Neural progenitor cell (in vitro differentiated cells): ENCODE measurements at regions not wholly inside any gene's neighbourhood (a gene's known extent, or its start where the extent isn't known, plus 50 kb on each side); places are given as distances from the start of the nearest gene placed in this dataset.

ENCODE experiments used
- DNase-seq: peaks from one replicate; pipeline ENCODE4 v3.0.0-alpha.2; 2016; ENCODE audit warnings: low spot score
- H2AFZ ChIP-seq: fragments of 200-600 bp; sonication (generic); replicated peaks from 2 replicates; pipeline ENCODE4 v1.6.1; 2016; ENCODE audit warnings: antibody characterized with exemption
- H3F3A ChIP-seq: fragments of 200-600 bp; sonication (generic); 2 replicates; pipeline ENCODE4 v1.6.1; 2016; ENCODE audit warnings: antibody characterized with exemption, low read depth
- H3K27ac ChIP-seq: fragments of 200-600 bp; sonication (generic); 2 replicates; pipeline ENCODE4 v1.5.1; 2016; ENCODE audit warnings: mild to moderate bottlenecking
- H3K27me3 ChIP-seq: fragments of 200-600 bp; sonication (generic); 2 replicates; pipeline ENCODE4 v1.6.1; 2016; ENCODE audit warnings: mild to moderate bottlenecking, moderate library complexity
- H3K36me3 ChIP-seq: fragments of 200-600 bp; sonication (generic); 2 replicates; pipeline ENCODE4 v1.5.1; 2016
- H3K4me1 ChIP-seq: fragments of 200-600 bp; sonication (generic); 2 replicates; pipeline ENCODE4 v1.6.1; 2016; ENCODE audit warnings: mixed run types
- H3K4me2 ChIP-seq: fragments of 200-600 bp; sonication (generic); 2 replicates; pipeline ENCODE4 v1.6.1; 2016
- H3K4me3 ChIP-seq: fragments of 200-600 bp; sonication (generic); 2 replicates; pipeline ENCODE4 v1.5.1; 2016
- H3K79me2 ChIP-seq: fragments of 200-600 bp; sonication (generic); 2 replicates; pipeline ENCODE4 v1.6.1; 2016; ENCODE audit warnings: low read depth
- H3K9ac ChIP-seq: fragments of 200-600 bp; sonication (generic); 2 replicates; pipeline ENCODE4 v1.6.1; 2016
- H3K9me3 ChIP-seq: fragments of 200-600 bp; sonication (generic); 2 replicates; pipeline ENCODE4 v1.5.1; 2016; ENCODE audit warnings: low read depth
- H4K20me1 ChIP-seq: fragments of 200-600 bp; sonication (generic); 2 replicates; pipeline ENCODE4 v1.6.1; 2016; ENCODE audit warnings: low read depth
- H3K27ac Mint-ChIP-seq: 3 replicates; pipeline ENCODE4 v1.8.0; 2021; ENCODE audit warnings: mixed read lengths
- H3K27me3 Mint-ChIP-seq: 2 replicates; pipeline ENCODE4 v1.8.0; 2022; ENCODE audit warnings: low read depth, mild to moderate bottlenecking, inconsistent platforms, moderate library complexity, mixed read lengths; ENCODE audit not compliant: insufficient read depth
- H3K36me3 Mint-ChIP-seq: 3 replicates; pipeline ENCODE4 v1.8.0; 2021; ENCODE audit warnings: mixed read lengths
- H3K4me1 Mint-ChIP-seq: 3 replicates; pipeline ENCODE4 v1.8.0; 2021; ENCODE audit warnings: mixed read lengths
- H3K4me3 Mint-ChIP-seq: 3 replicates; pipeline ENCODE4 v1.8.0; 2021; ENCODE audit warnings: mild to moderate bottlenecking, moderate library complexity, mixed read lengths
- H3K9me3 Mint-ChIP-seq: 3 replicates; pipeline ENCODE4 v1.8.0; 2020; ENCODE audit warnings: mixed read lengths
- EZH2 ChIP-seq: fragments of 200-600 bp; sonication (generic); IDR thresholded peaks from 2 replicates; pipeline ENCODE4 v1.6.1; 2017; ENCODE audit warnings: antibody characterized with exemption, mild to moderate bottlenecking, moderate library complexity
- EZH2phosphoT487 ChIP-seq: fragments of 200-600 bp; sonication (generic); IDR thresholded peaks from 2 replicates; pipeline ENCODE4 v1.6.1; 2017; ENCODE audit warnings: antibody characterized with exemption
- TF ChIP-seq, protein P1 (sequence below): fragments of 200-600 bp; sonication (generic); IDR thresholded peaks from 2 replicates; pipeline ENCODE4 v1.5.1; 2017; ENCODE audit warnings: antibody characterized with exemption, mild to moderate bottlenecking

DNA sequence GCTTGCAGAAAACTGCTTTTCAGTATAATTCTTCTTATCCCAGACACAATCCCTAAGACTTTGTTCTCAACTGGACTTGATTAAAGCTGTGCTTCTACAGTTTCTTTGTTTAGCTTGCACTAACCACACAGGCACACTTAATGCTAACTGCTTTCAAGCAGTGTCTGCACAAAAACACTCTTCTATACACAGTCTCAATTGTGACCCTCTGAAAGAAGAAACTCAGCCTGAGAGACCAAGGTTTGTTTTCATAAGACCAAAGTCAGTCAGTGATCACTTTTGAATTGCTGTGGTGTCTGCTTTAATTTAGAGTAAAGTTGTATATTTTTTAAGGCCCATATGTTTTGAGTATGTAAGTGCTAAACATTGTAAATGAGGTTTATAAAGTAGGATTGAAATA is 431.2 kb downstream of the KCTD12 start:
- Histone ChIP-seq H3K4me1 (peaks cover 12% of the 10 kb centered on the region), H3K9ac (no peak overlapping the region), H3K36me3 (no peaks in the 10 kb centered on the region), H3F3A (no peaks in the 10 kb centered on the region), H3K79me2 (no peaks in the 10 kb centered on the region), H3K27ac (peak overlapping the region; percentile 21), H2AFZ (no peak overlapping the region), H3K4me3 (no peak overlapping the region), H3K27me3 (no peaks in the 10 kb centered on the region), H4K20me1 (no peaks in the 10 kb centered on the region), H3K4me2 (peak overlapping the region; percentile 37), H3K9me3 (peaks cover 4% of the 10 kb centered on the region)
- peaks cover 3% of the 10 kb centered on the region for H3K36me3 Mint-ChIP-seq
- TF ChIP-seq, protein P1, sequence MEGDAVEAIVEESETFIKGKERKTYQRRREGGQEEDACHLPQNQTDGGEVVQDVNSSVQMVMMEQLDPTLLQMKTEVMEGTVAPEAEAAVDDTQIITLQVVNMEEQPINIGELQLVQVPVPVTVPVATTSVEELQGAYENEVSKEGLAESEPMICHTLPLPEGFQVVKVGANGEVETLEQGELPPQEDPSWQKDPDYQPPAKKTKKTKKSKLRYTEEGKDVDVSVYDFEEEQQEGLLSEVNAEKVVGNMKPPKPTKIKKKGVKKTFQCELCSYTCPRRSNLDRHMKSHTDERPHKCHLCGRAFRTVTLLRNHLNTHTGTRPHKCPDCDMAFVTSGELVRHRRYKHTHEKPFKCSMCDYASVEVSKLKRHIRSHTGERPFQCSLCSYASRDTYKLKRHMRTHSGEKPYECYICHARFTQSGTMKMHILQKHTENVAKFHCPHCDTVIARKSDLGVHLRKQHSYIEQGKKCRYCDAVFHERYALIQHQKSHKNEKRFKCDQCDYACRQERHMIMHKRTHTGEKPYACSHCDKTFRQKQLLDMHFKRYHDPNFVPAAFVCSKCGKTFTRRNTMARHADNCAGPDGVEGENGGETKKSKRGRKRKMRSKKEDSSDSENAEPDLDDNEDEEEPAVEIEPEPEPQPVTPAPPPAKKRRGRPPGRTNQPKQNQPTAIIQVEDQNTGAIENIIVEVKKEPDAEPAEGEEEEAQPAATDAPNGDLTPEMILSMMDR: no peak
- TF ChIP-seq EZH2 (no peak), EZH2phosphoT487 (no peak)
- H3K4me1 Mint-ChIP-seq: peaks cover 16% of the 10 kb centered on the region
- H3K27ac Mint-ChIP-seq: peak overlapping the region; percentile 6
- DNase-seq: peak; percentile 26
- H3K27me3 Mint-ChIP-seq: no peaks in the 10 kb centered on the region
- H3K9me3 Mint-ChIP-seq: peaks cover 21% of the 10 kb centered on the region
- no peak overlapping the region for H3K4me3 Mint-ChIP-seq

DNA sequence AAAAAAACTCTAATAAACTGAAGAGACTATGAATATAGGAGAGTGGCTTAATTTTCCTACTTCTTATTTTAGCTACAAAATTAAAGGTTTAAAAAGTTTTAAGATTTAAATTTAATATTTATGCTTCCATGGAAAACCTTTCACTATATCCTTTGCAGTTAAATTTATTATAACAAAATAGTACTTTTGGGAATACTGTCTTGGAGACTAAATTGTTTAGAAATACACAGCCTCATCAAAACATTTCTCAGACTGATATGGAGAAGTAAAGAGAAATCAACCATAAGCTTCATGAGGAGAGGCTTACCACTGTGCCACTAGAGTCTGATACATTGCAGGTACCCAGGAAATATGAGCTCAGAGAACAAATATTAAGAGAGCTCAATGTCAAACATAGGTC is 436.5 kb downstream of the KCTD12 start:
- Mint-ChIP-seq H3K4me1 (peaks cover under 1% of the 10 kb centered on the region), H3K27me3 (no peaks in the 10 kb centered on the region), H3K4me3 (no peak overlapping the region), H3K27ac (no peak overlapping the region), H3K9me3 (peaks cover 21% of the 10 kb centered on the region), H3K36me3 (peaks cover 3% of the 10 kb centered on the region)
- no peaks in the 10 kb centered on the region for H3K36me3 ChIP-seq
- H3K4me3 ChIP-seq: no peak overlapping the region
- H2AFZ ChIP-seq: no peak overlapping the region
- no peak overlapping the region for H3K4me2 ChIP-seq
- no peak for DNase-seq
- H3F3A ChIP-seq: no peaks in the 10 kb centered on the region
- peaks cover 4% of the 10 kb centered on the region for H3K9me3 ChIP-seq
- peaks cover 2% of the 10 kb centered on the region for H3K4me1 ChIP-seq
- H3K79me2 ChIP-seq: no peaks in the 10 kb centered on the region
- no peak overlapping the region for H3K27ac ChIP-seq
- H4K20me1 ChIP-seq: no peaks in the 10 kb centered on the region
- no peaks in the 10 kb centered on the region for H3K27me3 ChIP-seq
- no peak overlapping the region for H3K9ac ChIP-seq
- TF ChIP-seq EZH2 (no peak), EZH2phosphoT487 (no peak)
- TF ChIP-seq, protein P1: no peak

DNA sequence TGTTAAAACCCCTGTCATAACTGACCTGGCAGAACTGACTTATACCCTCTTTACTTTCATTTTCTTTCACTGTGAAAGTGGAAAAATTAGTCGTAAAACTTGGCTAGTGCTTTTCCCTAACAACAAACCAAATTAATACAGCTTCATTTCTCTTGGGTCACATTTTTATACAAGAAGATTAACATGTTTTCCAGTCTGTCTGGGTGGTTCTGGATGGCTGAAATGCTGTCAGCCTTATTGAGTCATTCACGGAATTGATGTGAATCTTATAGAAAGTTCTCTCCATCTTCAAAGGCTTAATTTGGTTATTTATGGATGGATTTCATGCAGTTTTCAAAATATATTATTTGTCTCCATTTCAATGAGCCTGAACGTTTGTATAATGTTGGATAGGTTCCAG is 440.0 kb downstream of the KCTD12 start:
- H3K4me1 Mint-ChIP-seq: no peaks in the 10 kb centered on the region
- Histone ChIP-seq H3K27me3 (no peaks in the 10 kb centered on the region), H3F3A (no peaks in the 10 kb centered on the region), H3K4me2 (no peak overlapping the region), H3K4me3 (no peak overlapping the region), H4K20me1 (no peaks in the 10 kb centered on the region), H3K9me3 (no peaks in the 10 kb centered on the region), H3K27ac (no peak overlapping the region), H3K36me3 (no peaks in the 10 kb centered on the region), H3K9ac (no peak overlapping the region), H2AFZ (no peak overlapping the region), H3K4me1 (no peaks in the 10 kb centered on the region), H3K79me2 (no peaks in the 10 kb centered on the region)
- no peaks in the 10 kb centered on the region for H3K27me3 Mint-ChIP-seq
- no peak overlapping the region for H3K4me3 Mint-ChIP-seq
- H3K36me3 Mint-ChIP-seq: no peaks in the 10 kb centered on the region
- DNase-seq: no peak
- no peak overlapping the region for H3K27ac Mint-ChIP-seq
- no peak for TF ChIP-seq EZH2phosphoT487
- TF ChIP-seq, protein P1: no peak
- no peak for TF ChIP-seq EZH2
- peaks cover 5% of the 10 kb centered on the region for H3K9me3 Mint-ChIP-seq
